Islet precursor cell (in vitro differentiated cells): ENCODE measurements at regions not wholly inside any gene's neighbourhood (a gene's known extent, or its start where the extent isn't known, plus 50 kb on each side); places are given as distances from the start of the nearest gene placed in this dataset.

Experiments
- DNase-seq: peaks from one replicate; pipeline ENCODE4 v3.0.0-alpha.2; 2018

DNA sequence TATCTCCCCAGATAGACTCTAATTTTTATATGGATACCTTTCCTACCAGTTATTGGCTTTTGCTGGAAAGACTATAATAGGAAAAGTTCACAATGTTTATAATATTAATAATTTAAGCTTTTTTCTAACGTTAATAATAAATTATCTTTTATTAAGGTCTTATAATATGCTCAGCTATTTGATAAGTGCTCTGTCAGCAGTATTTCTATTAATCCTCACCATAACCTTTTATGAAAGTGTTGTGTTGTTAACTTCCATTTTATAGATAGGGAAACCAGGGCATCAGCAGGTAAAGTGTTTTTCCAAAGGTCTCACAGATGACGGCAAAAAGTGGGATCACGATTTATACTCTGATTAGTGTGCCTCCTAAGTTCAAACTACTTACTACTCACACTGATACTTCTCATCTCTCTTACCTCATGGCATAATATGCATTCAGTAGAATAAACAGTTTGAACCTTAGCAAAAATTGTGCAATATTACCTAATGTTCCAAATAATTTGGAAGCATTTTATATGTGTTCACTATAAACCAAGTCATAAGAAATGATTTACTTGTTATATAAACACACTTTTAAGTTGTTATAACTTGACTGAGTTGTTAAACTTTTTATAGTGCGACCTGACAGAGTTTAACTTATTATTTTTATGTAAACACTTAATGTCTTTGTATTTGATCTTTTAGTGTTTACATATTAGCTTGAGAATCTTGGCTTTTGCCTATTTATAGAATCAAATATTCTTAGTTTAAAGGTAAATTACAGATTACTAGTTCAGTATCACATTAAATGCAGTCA, 274.9 kb upstream of the DCBLD2 start:
- no peak for DNase-seq

DNA sequence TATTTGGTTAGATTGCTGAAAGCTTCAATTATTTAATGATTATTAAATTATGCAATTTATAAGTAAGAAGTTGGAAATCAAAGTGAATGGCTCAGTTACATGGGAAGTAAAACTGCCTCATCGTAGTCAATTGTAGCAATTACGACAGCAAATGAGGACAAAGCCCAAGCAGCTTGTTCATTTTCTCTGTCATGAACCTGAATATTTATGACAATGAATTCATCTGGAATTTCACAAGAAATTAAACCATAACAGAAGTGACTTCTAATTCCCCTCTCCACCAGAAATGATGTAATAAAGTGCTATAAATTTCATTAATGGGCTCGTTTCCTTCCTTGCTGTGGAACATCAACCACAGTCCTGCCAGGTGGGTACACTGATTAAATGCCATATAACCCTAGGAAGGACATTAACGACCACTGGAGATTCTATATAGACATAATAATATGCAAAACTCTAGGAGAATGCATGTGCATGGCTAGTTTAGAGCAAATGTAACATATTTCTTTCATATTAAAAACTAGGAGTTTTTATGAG, 273.8 kb upstream of the DCBLD2 start:
- no peak for DNase-seq

DNA sequence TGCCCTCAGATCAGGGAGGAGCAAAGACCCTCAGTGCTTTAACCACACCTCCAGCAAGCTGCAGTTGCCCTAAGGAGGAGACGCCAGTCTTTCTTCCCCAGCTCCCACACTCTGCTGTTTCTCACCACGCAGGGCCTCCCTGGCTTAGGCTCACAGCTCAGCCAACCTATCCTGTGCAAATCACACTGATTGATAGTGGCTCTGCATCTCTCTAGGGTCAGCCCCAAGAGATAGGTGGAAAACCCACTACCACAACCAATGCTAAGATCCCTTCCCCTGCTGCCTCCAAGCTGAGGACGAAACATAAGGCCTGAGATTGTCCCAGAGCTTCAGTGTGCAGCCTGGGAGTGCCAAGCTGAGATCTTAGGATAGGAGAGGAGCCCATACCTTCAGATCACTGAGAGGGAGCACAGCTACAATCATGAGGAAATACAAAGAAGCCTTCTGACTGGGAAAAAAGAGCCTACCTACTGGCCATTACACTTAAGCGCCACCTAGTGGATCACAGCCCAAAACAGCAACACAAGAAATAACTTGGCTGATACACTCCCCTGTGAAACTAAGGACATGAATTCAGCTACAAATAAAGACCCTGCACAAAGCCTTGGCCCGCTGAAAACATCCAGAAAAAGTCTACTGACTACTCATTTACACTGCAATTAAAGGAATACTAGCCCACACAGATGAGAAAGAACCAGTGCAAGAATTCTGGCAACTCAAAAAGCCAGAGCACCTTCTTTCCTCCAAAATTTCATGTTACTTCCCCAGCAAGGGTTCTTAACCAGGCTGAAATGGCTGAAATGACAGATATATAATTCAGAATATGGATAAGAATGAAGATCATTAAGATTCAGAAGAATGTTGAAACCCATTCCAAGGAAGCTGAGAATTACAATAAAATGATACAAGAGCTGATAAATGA, 271.5 kb upstream of the DCBLD2 start:
- peak; percentile 79 for DNase-seq

DNA sequence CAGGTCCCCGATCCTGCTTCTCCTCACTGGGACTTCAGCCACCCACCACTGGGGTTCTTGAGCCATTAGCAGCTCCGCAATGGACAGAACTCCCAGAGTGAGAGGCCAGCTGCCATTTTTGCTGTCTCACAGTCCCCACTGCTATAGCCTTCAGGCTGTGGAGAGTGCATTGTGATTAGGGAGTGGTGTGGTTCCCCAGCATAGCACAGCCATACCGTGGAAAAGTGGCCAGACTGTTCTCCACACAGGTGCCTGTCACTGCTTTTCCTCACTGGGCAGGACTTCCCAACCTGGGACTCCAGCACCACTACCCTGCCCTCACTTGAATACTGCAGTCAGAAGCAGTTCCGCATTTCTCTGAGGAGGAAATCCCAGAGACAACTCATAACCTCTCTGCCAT, 270.3 kb upstream of the DCBLD2 start:
- peak; percentile 38 for DNase-seq

DNA sequence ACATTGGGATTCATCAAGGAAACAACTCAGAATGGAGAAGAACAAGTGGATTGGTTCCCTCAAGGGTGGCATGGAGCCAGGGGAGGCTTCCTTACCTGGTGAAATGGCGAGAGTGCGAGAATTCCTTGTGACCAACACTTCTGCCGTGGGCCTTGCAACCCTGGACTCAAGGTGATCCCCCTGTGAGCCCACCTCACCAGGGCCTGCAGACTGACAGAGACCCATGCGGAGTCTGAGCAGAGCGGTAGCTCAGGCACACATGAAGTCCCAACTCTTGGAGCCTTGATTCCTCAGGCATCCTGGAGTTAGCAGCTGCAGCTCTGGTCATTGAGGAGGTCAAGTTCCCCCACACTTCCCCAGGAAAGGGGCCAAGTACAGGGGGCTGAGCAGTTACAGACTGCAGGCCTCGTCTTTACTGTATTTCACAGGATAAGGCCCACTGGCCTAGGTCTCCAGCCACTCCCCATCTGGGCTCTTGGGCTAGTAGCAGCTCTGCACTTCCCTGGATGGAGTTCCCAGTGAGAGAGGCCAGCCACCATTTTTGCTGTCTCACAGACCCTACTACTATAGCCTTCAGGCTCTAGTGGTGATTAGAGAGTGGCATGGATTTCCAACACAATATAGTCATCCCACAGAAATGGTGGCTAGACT, 269.5 kb upstream of the DCBLD2 start:
- no peak for DNase-seq

DNA sequence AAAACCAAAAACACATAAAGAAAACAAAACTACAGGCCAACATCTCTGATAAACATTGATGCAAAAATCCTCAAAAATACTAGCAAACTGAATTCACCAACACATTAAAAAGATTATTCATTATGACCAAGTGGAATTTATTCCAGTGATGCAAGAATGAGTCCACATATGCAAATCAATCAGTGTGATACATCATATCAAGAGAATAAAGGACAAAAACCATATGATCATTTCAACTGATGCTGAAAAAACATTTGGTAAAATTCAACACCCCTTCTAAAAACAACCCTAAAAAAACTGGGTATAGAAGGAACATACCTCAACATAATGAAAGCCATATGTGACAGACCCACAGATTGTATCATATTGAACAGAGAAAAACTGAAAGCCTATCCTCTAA, 265.6 kb upstream of the DCBLD2 start:
- DNase-seq, result no peak

DNA sequence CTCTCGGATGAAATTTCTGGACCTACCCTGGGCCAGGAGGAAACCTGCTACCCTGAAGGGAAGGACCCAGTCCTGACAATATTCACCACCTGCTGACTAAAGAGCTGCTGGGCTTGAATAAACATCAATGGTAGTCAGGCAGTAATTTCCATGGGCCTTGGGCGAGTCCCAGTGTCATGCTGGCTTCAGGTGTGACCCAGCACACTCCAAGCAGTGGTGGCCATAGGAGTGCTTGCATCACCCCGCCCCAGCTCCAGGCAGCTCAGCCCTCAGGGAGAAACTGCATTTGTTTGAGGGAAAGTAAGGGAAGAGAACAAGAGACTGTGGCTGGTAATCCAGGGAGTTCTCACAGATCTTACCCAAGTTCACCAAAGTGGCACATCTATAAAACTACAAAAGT, 261.8 kb upstream of the DCBLD2 start:
- DNase-seq, result no peak

DNA sequence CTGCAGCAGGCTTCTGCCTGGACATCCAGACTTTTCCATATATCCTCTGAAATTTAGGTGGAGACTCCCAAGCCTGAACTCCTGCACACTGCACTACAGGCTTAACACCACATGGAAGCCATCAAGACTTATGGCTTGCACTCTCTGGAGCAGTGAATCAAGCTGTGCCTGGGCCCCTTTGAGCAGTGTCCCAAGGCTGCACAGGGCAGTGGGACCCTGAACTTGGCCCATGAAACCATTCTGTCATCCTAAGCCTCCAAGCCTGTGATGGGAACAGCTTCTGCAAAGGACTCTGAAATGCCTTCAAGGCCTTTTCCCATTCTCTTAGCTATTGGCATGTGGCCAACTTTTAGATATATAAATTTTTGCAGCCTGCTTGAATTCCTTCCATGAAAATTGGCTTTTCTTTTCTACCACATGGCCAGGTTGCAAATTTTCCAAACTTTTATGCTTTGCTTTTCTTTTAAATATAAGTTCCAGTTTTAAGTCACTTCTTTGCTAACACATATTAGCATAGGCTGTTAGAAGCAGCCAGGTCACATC, 257.8 kb upstream of the DCBLD2 start:
- no peak for DNase-seq

DNA sequence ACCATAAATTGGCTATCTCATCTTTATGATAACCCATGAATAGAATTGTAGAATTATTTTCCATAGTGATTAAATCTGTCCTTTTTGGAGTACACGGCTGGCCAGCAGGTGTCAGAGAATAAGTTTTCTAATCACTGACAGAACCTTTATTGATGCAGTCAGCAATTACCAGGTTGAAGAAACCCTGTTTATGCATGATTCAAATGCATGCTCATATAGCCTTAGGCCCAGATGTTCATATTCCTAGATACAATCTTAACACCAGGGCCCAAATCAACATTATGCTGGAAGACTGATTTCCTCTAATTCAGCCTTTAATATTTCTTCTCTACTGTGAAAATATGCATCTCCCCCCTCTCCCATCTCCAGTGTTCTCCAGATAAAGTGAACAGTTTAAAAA, 243.5 kb upstream of the DCBLD2 start:
- no peak for DNase-seq

DNA sequence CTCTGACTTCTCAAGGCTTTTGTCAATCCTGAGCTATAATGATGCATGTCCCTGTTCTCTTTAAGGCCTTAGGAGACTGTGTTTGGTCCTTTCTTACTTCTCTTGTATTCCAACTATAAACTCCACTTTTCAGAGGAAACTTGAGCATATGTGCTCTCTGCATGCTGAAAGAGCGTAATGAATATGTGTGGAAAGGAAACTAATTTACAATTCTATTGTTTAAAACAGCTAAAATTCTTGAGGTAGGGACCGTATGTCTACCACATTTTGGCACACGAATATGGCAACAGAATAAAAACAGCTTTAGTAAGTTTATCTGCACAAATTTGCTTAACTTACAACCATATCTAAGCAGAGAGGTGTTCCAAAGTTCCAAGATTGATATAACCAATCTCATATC, 242.0 kb upstream of the DCBLD2 start:
- no peak for DNase-seq

DNA sequence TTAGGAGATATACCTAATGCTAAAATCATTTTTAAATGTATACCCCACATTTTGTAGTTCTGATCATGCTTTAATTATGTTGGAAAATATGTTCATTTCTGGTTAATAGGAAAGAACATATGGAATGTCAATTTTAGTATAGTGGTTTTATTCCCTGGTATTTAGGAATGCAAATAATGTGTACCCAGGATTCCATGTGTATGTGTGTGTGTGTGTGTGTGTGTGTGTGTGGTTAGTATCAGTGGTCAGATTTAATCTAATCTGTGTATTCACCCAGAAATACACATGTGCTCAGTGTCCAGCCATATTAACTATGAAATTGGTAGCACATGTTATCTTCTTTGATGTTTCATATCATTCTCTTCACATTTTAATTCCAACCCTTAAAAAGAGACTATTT, 233.5 kb upstream of the DCBLD2 start:
- no peak for DNase-seq

DNA sequence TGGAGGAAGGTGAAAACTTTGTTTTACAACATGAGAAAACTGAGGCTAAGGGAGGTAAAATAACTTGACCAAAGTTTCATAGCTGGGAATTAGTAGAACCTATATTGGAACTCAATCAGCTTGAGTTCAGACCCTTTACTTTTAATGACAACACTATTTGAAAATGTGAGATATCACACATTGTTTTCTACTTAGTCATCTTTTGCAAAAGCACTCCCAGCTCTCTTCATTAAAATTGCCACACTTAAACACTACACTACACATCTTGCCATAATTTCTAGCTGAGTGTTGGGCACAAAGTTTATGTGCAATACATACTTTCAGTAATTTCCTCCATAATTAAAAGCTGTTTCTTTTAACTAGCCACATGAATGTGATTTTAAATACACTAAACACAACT, 230.4 kb upstream of the DCBLD2 start:
- DNase-seq, result no peak

DNA sequence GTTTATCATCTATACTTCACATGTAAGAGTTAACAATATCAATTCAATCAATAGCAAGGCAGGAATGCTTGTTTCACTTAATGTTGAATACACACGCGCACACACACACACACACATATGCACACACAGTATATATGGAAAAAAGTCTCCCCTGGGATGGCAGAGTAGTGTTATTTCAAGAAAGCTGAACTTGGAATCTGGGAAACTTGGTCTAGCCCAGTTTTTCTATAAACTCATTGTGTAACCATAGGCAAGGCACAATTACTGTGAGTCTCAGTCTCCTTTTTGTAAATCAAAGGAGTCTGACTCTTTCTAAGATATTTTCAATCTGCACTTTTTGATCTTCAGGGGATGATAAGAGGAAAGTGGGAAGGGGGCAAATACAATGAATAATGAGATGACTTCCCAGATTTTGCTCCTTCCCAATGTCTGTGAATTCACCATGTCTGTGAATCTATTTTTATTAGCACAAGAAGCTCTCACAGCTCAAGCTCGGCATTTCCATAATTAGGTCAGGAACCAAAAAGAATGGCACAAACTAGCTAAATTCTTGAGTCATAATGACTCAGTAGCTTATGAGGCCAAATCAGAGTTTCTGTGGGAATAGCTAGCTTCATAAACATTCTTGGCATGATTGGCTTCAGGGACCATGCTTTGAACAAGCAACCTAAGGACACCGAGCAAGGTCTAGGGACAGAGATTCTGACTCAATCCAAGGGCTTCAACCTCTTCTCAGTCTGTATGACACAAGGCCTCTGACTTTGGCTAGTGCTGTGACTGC, 227.4 kb upstream of the DCBLD2 start:
- DNase-seq, result no peak

DNA sequence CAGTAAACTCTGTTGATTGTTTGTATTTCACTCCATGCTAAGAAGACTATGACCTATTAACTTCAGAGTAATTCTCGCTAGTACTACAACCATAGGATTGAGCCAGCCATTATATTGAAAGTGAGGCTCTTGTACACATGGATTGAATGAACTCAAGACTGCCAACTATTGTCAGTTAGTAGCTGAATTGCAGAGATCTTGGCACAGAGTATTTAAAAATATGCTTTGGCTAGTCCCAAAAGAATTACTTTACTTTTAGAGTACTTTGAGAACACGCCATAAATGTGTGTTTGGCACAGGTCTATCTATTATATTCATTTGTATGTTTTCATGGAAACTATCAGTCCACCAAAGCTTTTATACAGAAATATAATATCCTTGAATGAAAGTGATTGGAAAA, 226.7 kb upstream of the DCBLD2 start:
- DNase-seq, result no peak

DNA sequence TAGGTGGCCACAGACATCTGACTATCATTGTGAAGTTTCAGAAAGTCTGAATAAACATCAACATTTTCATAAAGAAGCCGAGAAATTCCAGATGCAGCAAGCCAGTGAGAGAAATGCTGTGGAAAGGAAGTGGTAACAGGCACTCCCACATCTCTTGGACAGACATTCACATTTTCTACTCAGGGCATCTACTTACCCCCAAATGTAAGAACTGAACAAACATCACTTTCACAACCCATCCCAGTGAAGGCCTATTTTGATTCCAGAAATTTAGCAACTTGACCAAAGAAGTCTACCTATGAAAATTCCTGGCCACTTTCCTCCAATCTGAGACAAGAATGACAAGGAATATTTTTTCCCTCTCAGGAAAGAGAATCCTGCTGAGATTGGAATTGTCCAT, 224.8 kb upstream of the DCBLD2 start:
- DNase-seq, result no peak

DNA sequence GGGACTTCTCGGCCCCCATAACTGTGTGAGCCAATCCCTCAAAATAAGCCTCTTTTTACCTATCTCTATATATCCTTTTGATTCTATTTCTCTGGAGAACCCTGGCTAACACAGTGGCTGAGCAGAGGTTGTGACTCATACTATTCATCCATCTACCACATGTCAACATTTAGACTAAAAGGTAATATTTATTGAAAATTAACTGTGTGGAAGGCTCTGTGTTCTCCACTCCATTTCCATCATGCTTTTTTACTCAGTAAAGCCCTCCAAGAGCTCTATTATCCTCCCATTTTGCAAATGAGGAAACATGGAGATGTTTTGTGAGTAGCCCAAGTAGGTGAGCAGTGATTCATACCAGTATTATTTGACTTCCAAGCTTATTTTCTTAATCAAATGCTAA, 217.9 kb upstream of the DCBLD2 start:
- no peak for DNase-seq

DNA sequence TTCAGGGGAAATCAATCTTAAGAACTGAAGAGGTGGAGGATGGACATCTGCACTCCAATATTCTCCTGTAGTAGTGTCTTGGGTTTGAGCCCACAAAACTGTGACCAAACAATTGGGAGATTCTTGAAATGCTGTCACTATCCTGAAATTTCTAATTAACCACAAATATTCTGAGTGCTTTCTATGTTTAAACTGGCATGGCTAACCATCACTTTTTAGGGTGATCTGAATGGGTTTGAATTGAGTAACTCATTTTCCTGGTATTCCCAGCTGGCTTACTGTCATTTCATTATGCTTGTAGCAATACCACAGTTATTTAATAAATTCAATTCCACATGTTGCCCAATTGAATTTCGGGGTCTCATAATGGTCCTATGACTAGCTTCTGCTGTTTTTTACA, 216.9 kb upstream of the DCBLD2 start:
- DNase-seq, result no peak

DNA sequence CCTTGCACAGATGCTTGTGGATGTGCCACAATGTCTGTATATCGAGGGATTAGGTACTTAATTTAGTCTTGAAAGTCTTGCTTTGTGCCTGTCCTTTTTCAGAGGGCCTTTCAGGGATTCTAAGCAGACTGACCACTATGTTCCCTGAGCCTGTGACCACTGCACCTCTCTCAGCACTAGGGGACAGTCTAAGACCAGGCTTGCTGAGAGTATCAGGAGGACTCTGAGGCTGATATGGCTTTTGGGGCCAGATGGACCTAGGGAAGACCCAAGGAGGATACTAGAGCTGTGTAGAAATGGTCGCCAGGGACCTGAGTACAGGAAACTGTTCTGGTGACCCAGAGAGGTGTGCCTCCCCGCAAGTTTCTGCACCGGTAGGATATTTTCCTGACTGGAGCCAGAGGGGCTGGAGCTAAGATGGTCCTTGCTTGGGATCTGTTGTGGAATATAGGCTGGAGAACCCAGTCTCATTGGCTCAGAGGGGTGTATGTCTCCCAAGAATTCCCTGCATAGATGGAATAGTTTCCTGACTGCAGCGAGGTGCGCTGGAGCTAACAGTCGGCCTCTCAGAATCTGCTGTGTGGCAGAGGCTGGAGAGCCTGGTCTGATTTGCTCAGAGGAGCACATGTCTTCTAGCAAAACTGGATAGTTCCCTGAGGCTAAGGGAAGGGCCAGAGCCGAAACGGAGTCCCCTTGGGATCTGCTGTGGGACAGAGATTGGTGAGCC, 213.2 kb upstream of the DCBLD2 start:
- DNase-seq, result peak; percentile 72

DNA sequence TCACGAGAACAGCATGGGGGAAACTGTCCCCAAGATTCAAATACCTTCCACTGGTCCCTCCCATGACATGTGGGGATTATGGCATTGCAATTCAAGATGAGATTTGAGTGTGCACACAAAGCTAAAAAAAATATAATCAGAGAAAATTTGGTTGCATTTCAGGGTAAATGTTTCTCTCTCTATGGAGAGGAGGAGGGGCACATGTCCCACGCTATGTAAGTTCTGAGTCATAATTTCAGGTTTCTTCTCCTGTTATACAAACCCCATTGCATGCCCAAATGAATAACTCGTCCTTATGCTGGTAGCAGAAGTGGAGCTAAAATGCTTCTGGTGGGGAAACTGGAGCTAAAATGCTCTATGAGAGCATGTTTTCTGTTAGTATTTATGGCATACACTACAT, 209.7 kb upstream of the DCBLD2 start:
- no peak for DNase-seq

DNA sequence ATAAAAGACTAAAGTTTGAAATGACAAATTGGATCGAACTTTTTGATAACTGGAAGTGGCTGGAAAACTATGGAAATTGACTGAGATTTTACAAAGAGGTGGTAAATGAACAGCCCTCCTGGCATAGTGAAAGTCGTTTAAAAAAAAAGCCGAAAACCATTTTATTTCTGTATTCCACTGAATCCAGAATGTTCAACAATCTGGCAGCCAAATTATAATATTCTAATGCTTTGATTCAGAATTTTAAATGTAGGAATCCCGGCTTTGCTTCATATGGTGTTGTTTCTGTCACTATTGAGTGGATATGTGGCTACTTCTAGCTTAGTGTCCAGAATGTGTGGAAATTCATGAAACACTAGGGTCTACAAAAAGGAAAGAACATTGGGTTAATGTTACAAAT, 208.9 kb upstream of the DCBLD2 start:
- DNase-seq, result no peak

DNA sequence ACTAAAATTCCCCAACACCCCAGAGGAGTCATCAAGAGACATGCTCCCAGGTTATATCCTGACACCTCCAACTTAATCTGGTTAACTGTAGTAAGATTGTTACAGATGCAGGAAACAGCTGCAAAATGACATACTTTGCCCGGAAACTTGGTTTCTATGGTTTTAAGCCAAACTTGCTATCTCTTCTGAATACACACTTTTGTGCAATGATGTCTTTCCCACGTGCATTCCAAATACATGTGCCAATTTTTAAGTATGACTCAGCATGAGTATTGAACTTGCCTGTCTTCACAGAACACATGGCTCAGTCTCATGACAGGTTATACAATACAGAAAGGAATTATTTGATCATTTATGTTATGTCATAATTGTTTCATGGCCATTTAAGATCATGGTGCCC, 207.0 kb upstream of the DCBLD2 start:
- no peak for DNase-seq

DNA sequence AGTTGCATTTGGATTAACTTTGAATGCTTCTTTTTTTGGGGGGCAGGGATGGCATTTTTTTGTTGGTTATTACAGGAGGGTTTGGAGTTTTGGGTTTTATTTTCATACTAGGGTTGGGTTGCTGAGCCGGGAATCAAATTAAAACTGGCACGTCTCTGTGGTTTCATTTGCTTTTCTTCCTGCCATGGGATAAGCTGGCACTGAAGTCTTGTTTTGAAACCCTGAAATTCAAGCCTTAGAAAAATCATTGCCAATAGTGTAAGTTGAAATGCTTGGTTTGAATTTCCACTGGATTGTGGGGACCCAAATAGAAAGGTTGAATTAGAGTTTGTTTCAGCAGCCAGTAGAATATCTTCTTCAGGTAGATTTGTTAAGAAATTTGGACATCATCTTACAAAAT, 193.1 kb upstream of the DCBLD2 start:
- DNase-seq, result no peak
